ENCODE measurements at regions not wholly inside any gene's neighbourhood (a gene's known extent, or its start where the extent isn't known, plus 50 kb on each side); places are given as distances from the start of the nearest gene placed in this dataset.

DNA sequence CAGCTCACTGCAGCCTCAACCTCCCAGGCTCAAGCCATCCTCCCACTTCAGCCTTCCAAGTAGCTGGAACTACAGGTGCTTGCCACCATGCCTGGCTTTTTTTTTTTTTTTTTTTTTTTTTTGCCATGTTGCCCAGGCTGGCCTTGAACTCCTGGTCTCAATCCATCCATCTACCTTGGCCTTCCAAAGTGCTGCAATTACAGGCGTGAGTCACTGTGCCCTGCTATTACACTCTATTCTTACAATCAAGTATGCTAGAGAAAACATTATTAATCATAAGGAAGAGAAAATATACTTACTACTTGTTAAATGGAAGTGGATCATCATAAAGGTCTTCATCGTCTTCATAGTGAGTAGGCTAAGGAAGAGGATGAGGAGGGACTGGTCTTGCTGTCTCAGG, 93.3 kb upstream of the DOCK9 start:
- H3K27ac ChIP-seq: no peak overlapping the region
- peaks cover 0 to 83% of the 10 kb centered on the region in 2 donors for H3K27me3 ChIP-seq
- no peaks in the 10 kb centered on the region for H3K36me3 ChIP-seq
- peaks cover 0 to 13% of the 10 kb centered on the region in 2 donors for H3K9me3 ChIP-seq
- intact Hi-C loops (cut with DNase I): no loop called here
- H3K4me1 ChIP-seq: peaks cover 4 to 6% of the 10 kb centered on the region in 2 donors
- ATAC-seq (no peak), DNase-seq (no peak)
- no peak overlapping the region for H3K4me3 ChIP-seq
- TF ChIP-seq, protein P1, sequence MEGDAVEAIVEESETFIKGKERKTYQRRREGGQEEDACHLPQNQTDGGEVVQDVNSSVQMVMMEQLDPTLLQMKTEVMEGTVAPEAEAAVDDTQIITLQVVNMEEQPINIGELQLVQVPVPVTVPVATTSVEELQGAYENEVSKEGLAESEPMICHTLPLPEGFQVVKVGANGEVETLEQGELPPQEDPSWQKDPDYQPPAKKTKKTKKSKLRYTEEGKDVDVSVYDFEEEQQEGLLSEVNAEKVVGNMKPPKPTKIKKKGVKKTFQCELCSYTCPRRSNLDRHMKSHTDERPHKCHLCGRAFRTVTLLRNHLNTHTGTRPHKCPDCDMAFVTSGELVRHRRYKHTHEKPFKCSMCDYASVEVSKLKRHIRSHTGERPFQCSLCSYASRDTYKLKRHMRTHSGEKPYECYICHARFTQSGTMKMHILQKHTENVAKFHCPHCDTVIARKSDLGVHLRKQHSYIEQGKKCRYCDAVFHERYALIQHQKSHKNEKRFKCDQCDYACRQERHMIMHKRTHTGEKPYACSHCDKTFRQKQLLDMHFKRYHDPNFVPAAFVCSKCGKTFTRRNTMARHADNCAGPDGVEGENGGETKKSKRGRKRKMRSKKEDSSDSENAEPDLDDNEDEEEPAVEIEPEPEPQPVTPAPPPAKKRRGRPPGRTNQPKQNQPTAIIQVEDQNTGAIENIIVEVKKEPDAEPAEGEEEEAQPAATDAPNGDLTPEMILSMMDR (IDR thresholded peaks at IDR 0.05): no peak

DNA sequence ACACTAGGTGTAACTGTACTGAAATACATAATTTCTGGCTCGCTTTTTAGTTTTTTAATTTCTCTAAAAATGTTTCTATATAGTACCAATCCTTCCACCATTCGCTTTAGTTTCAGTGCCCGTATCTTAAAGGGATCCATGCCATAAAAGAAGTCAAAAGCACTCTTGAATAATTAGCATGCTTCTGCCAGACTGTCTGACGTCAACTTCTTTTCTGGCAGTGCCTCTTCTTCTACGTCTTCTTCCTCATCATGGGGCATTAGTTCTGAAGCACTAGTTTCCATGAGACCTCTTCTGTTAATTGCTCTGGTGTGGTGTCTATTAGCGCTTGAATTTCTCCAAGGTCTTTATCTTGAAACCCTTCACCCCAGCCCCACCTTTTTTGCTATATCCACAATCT, 93.8 kb upstream of the DOCK9 start:
- no peaks in the 10 kb centered on the region for H3K36me3 ChIP-seq
- H3K27me3 ChIP-seq: peaks cover 0 to 80% of the 10 kb centered on the region in 2 donors
- TF ChIP-seq, protein P1 (IDR thresholded peaks at IDR 0.05): no peak
- no peak for DNase-seq
- peaks cover 2 to 4% of the 10 kb centered on the region in 2 donors for H3K4me1 ChIP-seq
- intact Hi-C loops (cut with DNase I): no loop called here
- H3K9me3 ChIP-seq: peaks cover 0 to 13% of the 10 kb centered on the region in 2 donors
- no peak overlapping the region for H3K27ac ChIP-seq
- ATAC-seq: no peak
- no peak overlapping the region for H3K4me3 ChIP-seq

DNA sequence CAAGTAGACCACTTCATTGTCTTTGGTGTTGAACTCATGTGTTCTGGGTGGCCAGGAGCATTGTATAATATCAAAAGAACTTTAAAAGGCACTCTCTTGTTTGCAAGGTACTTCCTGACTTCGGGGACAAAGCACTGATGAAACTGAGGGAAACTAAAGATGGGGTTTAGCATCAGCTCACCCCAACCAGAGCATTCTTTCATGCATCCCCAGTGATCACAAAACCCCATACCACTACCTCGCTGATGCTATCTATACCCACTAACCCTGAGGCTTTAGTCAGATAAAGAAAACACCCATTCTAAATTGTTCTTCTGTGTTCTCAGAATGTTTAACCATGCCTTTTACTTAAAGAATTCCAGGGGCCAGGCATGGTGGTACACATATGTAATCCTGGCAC, 94.5 kb upstream of the DOCK9 start:
- Histone ChIP-seq H3K36me3 (no peaks in the 10 kb centered on the region), H3K4me3 (no peak overlapping the region), H3K27me3 (peaks cover 0 to 80% of the 10 kb centered on the region in 2 donors), H3K9me3 (peaks cover 0 to 13% of the 10 kb centered on the region in 2 donors), H3K27ac (no peak overlapping the region), H3K4me1 (peaks cover 0 to 4% of the 10 kb centered on the region in 2 donors)
- no peak for DNase-seq
- ATAC-seq: no peak
- TF ChIP-seq, protein P1 (IDR thresholded peaks at IDR 0.05): no peak
- intact Hi-C loops (cut with DNase I): no loop called here

DNA sequence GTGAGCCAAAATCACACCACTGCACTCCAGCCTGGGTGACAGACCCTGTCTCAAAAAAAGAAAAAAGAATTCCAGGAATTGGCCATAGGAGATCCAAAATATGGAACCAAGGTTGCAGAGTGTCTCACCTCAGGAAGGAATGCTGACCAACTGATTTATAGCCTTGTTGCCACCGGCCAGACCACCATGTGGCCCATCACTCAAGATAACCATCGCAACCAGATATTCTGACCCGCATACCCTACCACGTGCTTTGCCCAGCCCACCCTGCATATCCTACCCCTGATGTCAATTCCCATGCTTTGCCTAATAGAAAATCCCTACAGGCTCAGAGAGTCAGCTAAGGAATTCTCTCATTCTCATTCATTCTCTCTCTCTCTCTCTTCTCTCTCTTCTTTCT, 95.1 kb upstream of the DOCK9 start:
- H3K4me1 ChIP-seq: no peaks in the 10 kb centered on the region
- no peak for ATAC-seq
- TF ChIP-seq, protein P1 (IDR thresholded peaks at IDR 0.05): no peak
- H3K27me3 ChIP-seq: peaks cover 0 to 80% of the 10 kb centered on the region in 2 donors
- H3K9me3 ChIP-seq: peaks cover 0 to 13% of the 10 kb centered on the region in 2 donors
- H3K4me3 ChIP-seq: no peak overlapping the region
- no peaks in the 10 kb centered on the region for H3K36me3 ChIP-seq
- intact Hi-C loops (cut with DNase I): no loop called here
- no peak for DNase-seq
- H3K27ac ChIP-seq: no peak overlapping the region

DNA sequence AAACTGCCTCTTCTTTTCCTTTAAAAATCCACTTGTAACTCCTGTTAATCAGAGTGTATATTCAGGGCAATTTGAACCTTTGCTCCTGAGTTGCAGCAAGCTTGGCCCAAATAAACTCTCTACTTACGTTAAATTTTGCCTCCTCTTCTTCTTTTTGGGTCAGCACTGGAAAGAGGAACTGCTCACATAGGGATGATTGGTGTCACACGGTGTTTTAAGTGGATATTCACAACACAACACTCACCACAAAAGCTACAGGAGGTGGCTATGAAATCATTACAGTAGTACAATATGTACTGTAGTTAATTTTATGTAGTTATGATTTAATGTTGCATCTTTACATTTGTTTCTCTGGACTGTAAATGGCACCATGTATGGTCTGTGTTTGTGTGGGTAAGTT, 96.8 kb upstream of the DOCK9 start:
- intact Hi-C loops (cut with DNase I): no loop called here
- H3K4me1 ChIP-seq: peaks cover 0 to 4% of the 10 kb centered on the region in 2 donors
- TF ChIP-seq, protein P1 (IDR thresholded peaks at IDR 0.05): no peak
- peaks cover 0 to 87% of the 10 kb centered on the region in 2 donors for H3K27me3 ChIP-seq
- no peaks in the 10 kb centered on the region for H3K36me3 ChIP-seq
- peaks cover 0 to 13% of the 10 kb centered on the region in 2 donors for H3K9me3 ChIP-seq
- ATAC-seq (no peak), DNase-seq (no peak)
- no peak overlapping the region for H3K4me3 ChIP-seq
- no peak overlapping the region for H3K27ac ChIP-seq

Data from left lung (tissue), 4 donors.